ENCODE measurements at regions not wholly inside any gene's neighbourhood (a gene's known extent, or its start where the extent isn't known, plus 50 kb on each side); places are given as distances from the start of the nearest gene placed in this dataset.

GRCh38 chr10:131004276-131004675 is 307.2 kb downstream of the TCERG1L start:
- TF ChIP-seq CTCF (IDR thresholded peaks at IDR 0.05) (no peak), POLR2A (IDR thresholded peaks at IDR 0.05) (no peak)

Measured in Peyer's patch (tissue), 4 donors.